GM21526 (cell line): ENCODE measurements at regions not wholly inside any gene's neighbourhood (a gene's known extent, or its start where the extent isn't known, plus 50 kb on each side); places are given as distances from the start of the nearest gene placed in this dataset.

Experiments used
- ATAC-seq: cut with Tn5 transposase; IDR thresholded peaks from one replicate; pipeline ENCODE4 v1.9.1; 2021; ENCODE audit warnings: moderate library complexity; ENCODE audit not compliant: unreplicated experiment, low FRiP score

GRCh38 chr11:28860893-28861292 lies 752.7 kb downstream of the METTL15 start:
- no peak for ATAC-seq

- ATAC-seq = no peak
Measured at GRCh38 chr11:28858076-28858475, 749.9 kb downstream of the METTL15 start.

GRCh38 chr11:28849053-28849452 lies 740.9 kb downstream of the METTL15 start:
- no peak for ATAC-seq

- no peak for ATAC-seq
Measured at GRCh38 chr11:28842716-28843115, 734.5 kb downstream of the METTL15 start.

- ATAC-seq = no peak
Measured at GRCh38 chr11:28838741-28839140, 730.6 kb downstream of the METTL15 start.

GRCh38 chr11:28837599-28837998 lies 729.4 kb downstream of the METTL15 start:
- no peak for ATAC-seq

GRCh38 chr11:28836285-28837081 lies 728.3 kb downstream of the METTL15 start:
- no peak for ATAC-seq

- no peak for ATAC-seq
Measured at GRCh38 chr11:28835790-28836189, 727.6 kb downstream of the METTL15 start.

- no peak for ATAC-seq
Measured at GRCh38 chr11:28835317-28835716, 727.1 kb downstream of the METTL15 start.

- no peak for ATAC-seq
Measured at GRCh38 chr11:28834877-28835276, 726.7 kb downstream of the METTL15 start.

- ATAC-seq = no peak
Measured at GRCh38 chr11:28833670-28834069, 725.5 kb downstream of the METTL15 start.

- no peak for ATAC-seq
Measured at GRCh38 chr11:28833169-28833568, 725.0 kb downstream of the METTL15 start.

GRCh38 chr11:28826807-28827206 lies 718.6 kb downstream of the METTL15 start:
- no peak for ATAC-seq

- ATAC-seq = no peak
Measured at GRCh38 chr11:28822576-28822975, 714.4 kb downstream of the METTL15 start.

- ATAC-seq = no peak
Measured at GRCh38 chr11:28820296-28820989, 712.3 kb downstream of the METTL15 start.

- no peak for ATAC-seq
Measured at GRCh38 chr11:28819741-28820140, 711.6 kb downstream of the METTL15 start.

- no peak for ATAC-seq
Measured at GRCh38 chr11:28815110-28815509, 706.9 kb downstream of the METTL15 start.

- ATAC-seq = no peak
Measured at GRCh38 chr11:28808771-28809170, 700.6 kb downstream of the METTL15 start.

- no peak for ATAC-seq
Measured at GRCh38 chr11:28799316-28799715, 691.1 kb downstream of the METTL15 start.

- ATAC-seq = no peak
Measured at GRCh38 chr11:28798286-28798685, 690.1 kb downstream of the METTL15 start.

- ATAC-seq = no peak
Measured at GRCh38 chr11:28797536-28797935, 689.3 kb downstream of the METTL15 start.

GRCh38 chr11:28794405-28794804 lies 686.2 kb downstream of the METTL15 start:
- ATAC-seq = no peak
